ENCODE measurements at regions not wholly inside any gene's neighbourhood (a gene's known extent, or its start where the extent isn't known, plus 50 kb on each side); places are given as distances from the start of the nearest gene placed in this dataset.

GRCh38 chr4:58081356-58081755 lies 971.2 kb upstream of the IGFBP7 start:
- no peak for TF ChIP-seq CTCF (IDR thresholded peaks at IDR 0.05; ENCODE audit: unreplicated experiment in 3 of 3)
- Mint-ChIP-seq H3K27me3 (ENCODE audit: low read depth) (no peaks in the 10 kb centered on the region), H3K4me1 (no peaks in the 10 kb centered on the region), H3K9me3 (no peaks in the 10 kb centered on the region), H3K4me3 (no peak overlapping the region), H3K27ac (no peak overlapping the region), H3K36me3 (ENCODE audit: low read depth) (peaks cover 4% of the 10 kb centered on the region)

DNA sequence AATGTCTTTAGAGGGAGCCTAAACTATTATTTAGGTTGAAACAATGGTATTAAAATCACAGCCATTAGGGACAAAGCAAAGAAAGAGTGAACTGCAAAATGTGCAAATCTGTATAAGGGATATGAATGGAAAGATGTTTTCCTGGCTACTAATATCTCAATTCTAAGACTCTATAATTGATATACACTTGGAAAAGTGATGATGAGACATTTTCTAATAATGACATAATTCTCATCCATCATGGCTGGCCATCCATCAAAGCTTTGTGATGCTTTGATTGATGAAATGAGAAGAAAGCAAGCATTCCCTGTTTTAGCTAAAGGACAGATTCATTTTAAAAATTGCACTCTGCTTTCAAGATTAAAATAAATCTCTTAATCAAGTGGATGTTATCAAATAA lies 965.5 kb upstream of the IGFBP7 start:
- TF ChIP-seq CTCF (IDR thresholded peaks at IDR 0.05; ENCODE audit: unreplicated experiment in 3 of 3), result no peak
- H3K27ac Mint-ChIP-seq, result no peak overlapping the region
- H3K4me1 Mint-ChIP-seq, result no peaks in the 10 kb centered on the region
- H3K27me3 Mint-ChIP-seq (ENCODE audit: low read depth), result no peaks in the 10 kb centered on the region
- H3K9me3 Mint-ChIP-seq, result no peaks in the 10 kb centered on the region
- peaks cover 4% of the 10 kb centered on the region for H3K36me3 Mint-ChIP-seq (ENCODE audit: low read depth)
- H3K4me3 Mint-ChIP-seq, result no peak overlapping the region

GRCh38 chr4:58074382-58074781 lies 964.2 kb upstream of the IGFBP7 start:
- Mint-ChIP-seq H3K4me3 (no peak overlapping the region), H3K27ac (no peak overlapping the region), H3K27me3 (ENCODE audit: low read depth) (no peaks in the 10 kb centered on the region), H3K4me1 (no peaks in the 10 kb centered on the region), H3K36me3 (ENCODE audit: low read depth) (peaks cover 4% of the 10 kb centered on the region), H3K9me3 (no peaks in the 10 kb centered on the region)
- TF ChIP-seq CTCF (IDR thresholded peaks at IDR 0.05; ENCODE audit: unreplicated experiment in 3 of 3), result no peak

- H3K4me3 Mint-ChIP-seq, result no peak overlapping the region
- no peaks in the 10 kb centered on the region for H3K4me1 Mint-ChIP-seq
- no peak for TF ChIP-seq CTCF (IDR thresholded peaks at IDR 0.05; ENCODE audit: unreplicated experiment in 3 of 3)
- H3K27me3 Mint-ChIP-seq (ENCODE audit: low read depth), result peaks cover 2% of the 10 kb centered on the region
- peaks cover 3% of the 10 kb centered on the region for H3K9me3 Mint-ChIP-seq
- H3K36me3 Mint-ChIP-seq (ENCODE audit: low read depth), result no peaks in the 10 kb centered on the region
- no peak overlapping the region for H3K27ac Mint-ChIP-seq
Measured at GRCh38 chr4:58070726-58071125, 960.5 kb upstream of the IGFBP7 start.

DNA sequence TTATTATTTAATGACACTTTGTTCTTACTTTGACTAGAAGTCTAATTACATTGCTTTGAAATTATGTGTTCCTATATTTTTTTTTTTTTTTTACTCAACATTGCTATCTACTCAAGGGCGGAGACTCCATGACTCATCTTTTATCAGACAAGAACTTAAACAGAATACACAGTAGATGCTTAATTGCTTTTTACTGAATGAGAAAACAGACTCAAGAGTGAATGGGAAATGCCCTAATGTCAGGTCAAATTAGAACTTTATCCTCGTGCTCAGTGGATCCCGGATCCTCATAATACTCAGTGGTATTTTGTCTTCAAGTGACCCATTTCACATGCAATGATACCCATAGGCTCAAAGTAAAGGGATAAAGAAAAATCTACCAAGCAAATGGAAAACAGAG lies 954.5 kb upstream of the IGFBP7 start:
- Mint-ChIP-seq H3K9me3 (peaks cover 3% of the 10 kb centered on the region), H3K27ac (no peak overlapping the region), H3K4me1 (no peaks in the 10 kb centered on the region), H3K27me3 (ENCODE audit: low read depth) (peaks cover 4% of the 10 kb centered on the region), H3K36me3 (ENCODE audit: low read depth) (no peaks in the 10 kb centered on the region), H3K4me3 (no peak overlapping the region)
- TF ChIP-seq CTCF (IDR thresholded peaks at IDR 0.05; ENCODE audit: unreplicated experiment in 3 of 3), result no peak

GRCh38 chr4:58063404-58064160 lies 953.4 kb upstream of the IGFBP7 start:
- Mint-ChIP-seq H3K27ac (no peak overlapping the region), H3K4me1 (no peaks in the 10 kb centered on the region), H3K9me3 (peaks cover 3% of the 10 kb centered on the region), H3K36me3 (ENCODE audit: low read depth) (no peaks in the 10 kb centered on the region), H3K27me3 (ENCODE audit: low read depth) (peaks cover 4% of the 10 kb centered on the region), H3K4me3 (no peak overlapping the region)
- no peak for TF ChIP-seq CTCF (IDR thresholded peaks at IDR 0.05; ENCODE audit: unreplicated experiment in 3 of 3)
